HG03520 (cell line): ENCODE measurements at regions not wholly inside any gene's neighbourhood (a gene's known extent, or its start where the extent isn't known, plus 50 kb on each side); places are given as distances from the start of the nearest gene placed in this dataset.
"Not testable (repeated sequence)": the region's sequence is repeated elsewhere in the genome, so short reads cannot be mapped to it uniquely, and the experiment has no call there.

Experiments
- ATAC-seq: cut with Tn5 transposase; IDR thresholded peaks from one replicate; pipeline ENCODE4 v1.9.1; 2021; ENCODE audit warnings: mild to moderate bottlenecking, moderate library complexity; ENCODE audit not compliant: unreplicated experiment

- no peak for ATAC-seq
These were observed 61.5 kb upstream of the ATP1B1 start for GRCh38 chr1:169044971-169045370.

- ATAC-seq: no peak
These were observed 59.8 kb upstream of the ATP1B1 start for GRCh38 chr1:169046671-169047070.

- no peak for ATAC-seq
These were observed 59.4 kb upstream of the ATP1B1 start for GRCh38 chr1:169047074-169047473.

- ATAC-seq: no peak
These were observed 58.4 kb upstream of the ATP1B1 start for GRCh38 chr1:169048043-169048442.

GRCh38 chr1:169049258-169049938 lies 57.1 kb upstream of the ATP1B1 start:
- ATAC-seq: no peak

GRCh38 chr1:169051171-169051570 lies 55.3 kb upstream of the ATP1B1 start:
- no peak for ATAC-seq

GRCh38 chr1:169052171-169052570 lies 54.3 kb upstream of the ATP1B1 start:
- not testable (repeated sequence) for ATAC-seq

- ATAC-seq: no peak
These were observed 53.8 kb upstream of the ATP1B1 start for GRCh38 chr1:169052727-169053126.

GRCh38 chr1:169053196-169053595 lies 53.3 kb upstream of the ATP1B1 start:
- ATAC-seq: no peak
